ENCODE measurements at regions not wholly inside any gene's neighbourhood (a gene's known extent, or its start where the extent isn't known, plus 50 kb on each side); places are given as distances from the start of the nearest gene placed in this dataset.
"Not testable (repeated sequence)": the region's sequence is repeated elsewhere in the genome, so short reads cannot be mapped to it uniquely, and the experiment has no call there.

DNA sequence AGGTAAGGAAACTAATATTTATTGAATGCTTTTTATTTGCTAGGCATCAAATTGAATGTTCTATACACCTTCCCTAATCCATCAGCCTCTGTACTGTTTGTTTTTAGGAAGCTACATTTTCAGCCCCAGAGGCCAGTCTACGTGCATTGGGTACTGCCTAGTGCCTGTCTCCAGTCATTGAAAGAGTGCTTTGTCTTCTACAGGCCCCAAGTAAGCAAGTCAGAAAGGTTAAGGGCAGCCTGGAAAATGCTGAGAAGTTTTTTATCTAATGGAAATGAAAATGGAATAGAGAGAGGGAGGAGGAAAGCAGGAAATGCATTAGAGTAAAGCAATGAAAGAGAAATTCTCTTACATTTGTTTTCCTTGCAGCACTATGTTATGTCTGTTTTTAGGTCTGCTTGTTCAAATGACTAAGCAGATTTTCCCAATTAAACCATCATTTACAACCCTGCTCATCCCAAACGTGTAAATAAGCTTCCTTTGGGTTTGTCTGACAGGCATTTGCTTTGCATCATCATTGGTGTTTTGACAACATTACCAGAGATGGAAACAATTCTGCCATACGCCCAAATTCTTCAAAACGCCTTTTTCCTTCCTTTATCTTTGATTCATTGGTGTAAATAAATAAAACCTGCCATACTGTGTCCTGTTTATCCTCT lies 116.0 kb upstream of the GOT2 start:
- ChIA-PET POLR2A (no interaction called here), CTCF (no interaction called here)

DNA sequence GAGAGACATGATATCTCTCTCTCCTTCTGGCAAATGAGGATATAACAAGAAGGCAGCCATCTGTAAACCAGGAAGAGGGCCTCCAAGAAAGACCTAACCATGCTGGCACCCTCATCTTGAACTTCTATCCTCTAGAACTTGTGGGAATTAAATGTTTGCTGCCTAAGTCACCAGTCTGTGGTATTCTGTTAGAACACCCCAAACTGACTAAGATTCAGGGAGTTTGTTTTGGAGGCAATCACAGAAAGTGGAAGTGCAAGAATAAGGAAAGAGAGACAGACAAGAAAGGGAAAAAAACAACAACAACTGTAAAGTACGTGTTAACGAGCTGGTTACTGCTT lies 114.5 kb upstream of the GOT2 start:
- ChIA-PET CTCF (no interaction called here), POLR2A (no interaction called here)

DNA sequence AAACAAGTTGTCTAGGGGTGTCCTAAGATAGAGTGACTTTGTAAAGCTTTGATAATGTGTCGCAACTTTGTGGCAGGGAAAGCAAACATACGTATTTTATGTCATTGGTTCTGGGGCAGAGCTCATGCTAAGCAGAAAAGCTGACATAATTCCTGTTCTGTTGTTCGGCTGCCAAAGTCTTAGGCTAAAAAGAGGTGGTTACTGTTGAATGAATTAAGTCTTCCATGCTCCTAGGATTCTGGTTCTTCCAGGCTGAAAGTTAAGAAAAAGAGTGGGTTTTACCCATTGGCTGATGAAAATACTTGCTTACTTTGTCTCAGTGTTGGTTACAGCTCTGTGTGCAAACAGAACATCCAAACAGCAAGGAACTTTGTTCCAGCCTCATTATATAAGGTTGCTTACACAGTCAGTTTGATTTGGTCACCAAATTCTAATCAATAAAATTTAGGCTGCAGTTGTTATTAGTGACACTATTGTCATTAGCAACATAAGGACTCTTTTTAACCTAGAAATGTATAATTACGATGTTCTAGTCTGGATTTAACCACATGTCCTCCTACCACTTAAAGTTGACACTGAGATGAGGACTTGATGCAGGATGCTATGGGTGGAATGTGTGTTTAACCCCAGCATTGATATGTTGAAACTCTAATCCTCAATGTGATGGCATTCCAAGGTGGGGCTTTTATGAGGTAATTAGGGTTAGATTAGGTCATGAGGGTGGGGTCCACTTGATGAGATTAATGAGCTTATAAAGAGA lies 114.0 kb upstream of the GOT2 start:
- ChIA-PET POLR2A (no interaction called here), CTCF (no interaction called here)

DNA sequence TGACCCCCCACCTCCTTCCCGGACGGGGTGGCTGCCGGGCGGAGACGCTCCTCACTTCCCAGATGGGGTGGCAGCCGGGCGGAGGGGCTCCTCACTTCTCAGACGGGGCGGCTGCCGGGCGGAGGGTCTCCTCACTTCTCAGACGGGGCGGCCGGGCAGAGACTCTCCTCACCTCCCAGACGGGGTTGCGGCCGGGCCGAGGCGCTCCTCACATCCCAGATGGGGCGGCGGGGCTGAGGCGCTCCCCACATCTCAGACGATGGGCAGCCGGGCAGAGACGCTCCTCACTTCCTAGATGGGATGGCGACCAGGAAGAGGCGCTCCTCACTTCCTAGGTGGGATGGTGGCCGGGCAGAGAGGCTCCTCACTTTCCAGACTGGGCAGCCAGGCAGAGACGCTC lies 112.1 kb upstream of the GOT2 start:
- POLR2A ChIA-PET, CTCF ChIA-PET: not testable (repeated sequence)

DNA sequence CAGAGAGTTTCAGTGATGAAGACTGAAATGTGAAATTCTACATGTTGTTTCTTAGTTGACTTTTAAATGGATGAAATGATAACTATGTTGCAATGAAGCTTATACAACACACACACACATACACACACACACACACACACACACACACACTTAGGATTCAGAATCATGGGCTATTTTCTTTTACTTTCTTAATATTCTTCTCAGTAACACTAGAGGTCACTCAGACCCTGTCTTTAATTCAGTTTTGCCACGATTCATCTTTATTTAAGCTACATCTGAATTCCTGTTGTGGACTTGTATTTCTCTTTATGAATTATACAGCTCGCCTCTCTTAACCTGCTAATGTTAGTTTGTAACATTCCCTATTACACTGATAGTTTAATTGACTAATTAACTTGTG lies 109.6 kb upstream of the GOT2 start:
- CTCF ChIA-PET, result interaction anchor here (0.6 kb wide), 1 partner anchor 9 kb away, joined by 3 read pairs; no protein-coding TSS in a partner anchor
- POLR2A ChIA-PET, result no interaction called here

DNA sequence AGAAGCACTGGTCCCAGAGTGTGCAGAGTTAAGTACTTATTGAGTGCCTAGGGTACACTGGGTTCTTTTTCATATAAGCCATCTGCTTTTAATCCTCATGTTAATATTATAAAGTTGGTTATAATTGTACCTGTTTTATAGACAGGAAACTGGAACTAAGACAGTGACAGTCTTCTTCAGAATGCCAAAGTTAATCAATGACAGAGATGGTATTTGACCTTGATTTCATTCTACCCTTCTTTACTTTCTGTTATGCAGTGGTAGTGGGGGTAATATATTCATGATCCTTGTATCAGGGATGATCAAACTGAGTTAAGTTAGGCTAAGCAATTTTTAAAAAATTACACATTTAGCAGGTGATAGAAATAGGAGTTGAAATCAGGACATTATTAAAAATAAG lies 108.6 kb upstream of the GOT2 start:
- ChIA-PET CTCF (no interaction called here), POLR2A (no interaction called here)

DNA sequence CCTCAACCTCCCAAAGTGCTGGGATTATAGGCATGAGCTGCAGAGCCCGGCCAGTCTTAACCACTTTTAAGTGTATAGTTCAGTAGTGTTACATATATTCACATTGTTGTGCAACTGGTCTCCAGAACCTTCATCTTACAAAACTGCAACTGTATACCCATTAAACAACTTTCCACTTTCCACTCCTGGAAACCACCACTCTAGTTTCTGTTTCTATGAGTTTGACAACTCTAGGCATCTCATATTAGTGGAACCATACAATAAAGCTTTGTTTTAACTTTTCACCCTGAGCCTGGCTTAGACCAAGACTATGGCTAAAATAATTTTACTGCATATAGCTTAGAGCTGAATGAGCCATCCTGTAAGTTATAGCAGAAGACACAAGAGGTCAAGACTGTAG lies 108.0 kb upstream of the GOT2 start:
- POLR2A ChIA-PET, result no interaction called here

DNA sequence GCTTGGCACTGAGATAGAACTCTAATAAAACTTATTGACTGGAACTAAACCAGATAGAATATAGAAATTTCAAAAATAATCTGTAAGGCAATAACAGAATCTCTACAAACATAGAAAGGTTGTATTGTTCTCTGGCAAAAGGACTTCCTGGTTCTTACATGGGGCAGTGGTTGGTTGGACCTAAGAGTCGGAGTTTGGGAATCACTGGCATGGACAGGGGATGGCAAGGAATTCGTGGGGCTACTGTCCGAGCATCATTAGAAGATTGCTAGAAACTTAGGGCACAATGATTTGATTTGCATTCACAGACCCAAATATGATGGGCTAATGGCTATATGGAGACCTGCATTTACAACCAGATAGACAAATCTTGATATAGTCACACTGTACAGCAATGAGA lies 103.8 kb upstream of the GOT2 start:
- CTCF ChIA-PET, result no interaction called here
- POLR2A ChIA-PET, result no interaction called here

More for the DNA sequence above, 108.0 kb upstream of the GOT2 start:
- CTCF ChIA-PET, result no interaction called here

DNA sequence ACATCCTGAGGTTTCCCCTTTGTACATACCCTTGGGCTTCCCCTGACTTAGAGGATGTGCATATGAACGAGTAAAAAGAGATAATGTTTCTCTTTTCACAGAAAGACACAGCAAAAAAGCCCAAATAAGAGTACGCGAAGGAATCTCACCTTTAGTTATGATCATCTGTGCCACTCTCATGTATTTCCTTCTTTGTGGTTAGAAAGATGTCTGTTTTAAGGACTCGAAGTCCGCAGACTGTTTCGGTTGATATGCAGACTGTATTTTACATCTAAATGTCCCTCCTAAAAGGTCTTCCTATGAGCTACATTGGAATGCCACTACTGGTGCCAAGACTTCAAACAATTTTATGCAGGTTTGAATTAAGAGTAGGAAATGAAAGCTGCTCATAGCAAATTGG lies 102.3 kb upstream of the GOT2 start:
- ChIA-PET POLR2A (no interaction called here), CTCF (no interaction called here)

DNA sequence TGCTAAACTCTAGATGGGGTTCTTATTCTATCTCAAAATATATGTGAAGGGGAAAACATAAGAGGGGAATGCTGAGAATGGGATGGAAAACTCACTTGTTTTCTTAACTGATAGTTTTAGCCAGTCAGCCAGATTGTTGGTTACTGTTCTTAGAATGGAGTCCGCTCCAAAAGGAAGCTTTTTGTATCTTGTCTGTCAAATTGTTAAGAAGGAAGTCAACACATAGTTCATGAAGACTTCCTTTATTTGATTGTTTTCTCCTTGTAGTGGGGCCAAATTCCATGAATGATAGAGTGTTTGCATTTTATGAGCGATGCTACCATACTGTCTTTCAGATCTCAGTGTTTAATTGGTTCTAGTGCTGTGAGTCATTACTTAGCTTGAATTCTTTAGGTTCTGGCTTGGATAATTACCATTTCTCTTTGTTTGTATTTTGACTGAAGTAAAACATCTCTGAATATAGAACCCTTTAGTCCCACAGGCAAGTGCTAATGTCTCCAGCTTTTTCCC lies 98.3 kb upstream of the GOT2 start:
- POLR2A ChIA-PET, result no interaction called here

DNA sequence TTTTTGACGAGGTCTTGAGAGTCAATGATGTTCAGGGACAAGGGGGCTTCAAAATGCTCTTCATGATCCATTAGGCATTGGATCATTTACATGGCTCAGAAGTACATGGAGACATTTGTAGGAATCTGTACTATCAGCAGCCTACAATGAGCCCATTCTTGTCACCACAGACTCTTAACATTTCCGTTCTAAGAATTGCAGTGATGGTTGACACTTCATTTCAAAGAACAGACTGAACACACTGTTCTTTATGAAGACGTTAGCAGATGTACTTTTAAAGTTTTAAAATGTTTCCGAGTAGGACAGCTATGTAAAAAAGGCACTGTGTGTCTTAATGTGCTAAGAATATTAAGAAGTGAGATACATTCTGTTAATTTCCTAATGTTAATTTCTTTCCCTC lies 97.3 kb upstream of the GOT2 start:
- CTCF ChIA-PET, result no interaction called here

More for the DNA sequence above, 98.3 kb upstream of the GOT2 start:
- CTCF ChIA-PET, result no interaction called here

DNA sequence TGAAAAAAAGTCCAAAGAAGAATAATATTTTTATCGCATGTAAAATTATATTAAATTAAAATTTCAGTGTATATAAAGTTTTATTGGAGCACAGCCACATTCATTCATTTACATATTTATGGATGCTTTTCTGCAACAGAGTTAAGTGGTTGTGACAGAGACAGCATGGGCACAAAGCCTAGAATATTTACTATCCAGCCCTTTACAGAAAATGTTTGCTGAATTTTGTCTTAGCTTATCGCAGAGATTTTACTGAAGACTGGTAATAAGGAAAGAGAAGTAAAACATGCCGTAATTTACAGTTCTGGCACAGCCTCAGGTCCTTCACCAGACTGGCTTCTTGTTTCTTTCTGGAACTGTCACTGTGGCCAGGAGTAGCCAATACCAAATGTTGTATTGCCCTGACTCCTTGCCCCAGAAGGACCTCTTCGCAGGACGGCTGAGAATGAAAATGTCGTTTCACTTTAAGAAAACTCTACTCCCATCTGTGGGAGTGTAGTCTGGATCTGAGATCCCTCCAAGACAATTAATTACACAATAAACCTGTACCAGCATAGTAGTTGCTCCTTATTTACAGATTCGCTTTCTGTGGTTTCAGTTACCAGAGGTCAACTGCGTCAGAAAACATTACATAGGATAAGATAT lies 94.9 kb upstream of the GOT2 start:
- ChIA-PET POLR2A (no interaction called here), CTCF (no interaction called here)

More for the DNA sequence above, 97.3 kb upstream of the GOT2 start:
- POLR2A ChIA-PET, result no interaction called here

DNA sequence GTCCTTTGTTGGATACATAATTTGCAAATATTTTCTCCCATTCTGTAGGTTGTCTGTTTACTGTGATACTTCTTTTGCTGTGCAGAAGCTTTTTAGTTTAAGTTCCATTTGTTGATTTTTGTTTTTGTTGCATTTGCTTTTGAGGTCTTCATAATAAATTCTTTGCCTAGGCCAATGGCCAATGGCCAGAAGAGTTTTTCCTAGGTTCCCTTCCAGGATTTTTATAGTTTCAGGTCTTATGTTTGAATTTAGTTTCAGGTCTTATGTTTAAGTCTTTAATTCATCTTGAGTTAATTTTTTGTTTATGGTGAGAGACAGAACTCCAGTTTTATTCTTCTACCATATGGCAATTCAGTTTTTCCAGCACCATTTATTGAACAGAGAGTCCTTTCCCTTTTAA lies 90.1 kb upstream of the GOT2 start:
- POLR2A ChIA-PET, result no interaction called here
- CTCF ChIA-PET, result no interaction called here

DNA sequence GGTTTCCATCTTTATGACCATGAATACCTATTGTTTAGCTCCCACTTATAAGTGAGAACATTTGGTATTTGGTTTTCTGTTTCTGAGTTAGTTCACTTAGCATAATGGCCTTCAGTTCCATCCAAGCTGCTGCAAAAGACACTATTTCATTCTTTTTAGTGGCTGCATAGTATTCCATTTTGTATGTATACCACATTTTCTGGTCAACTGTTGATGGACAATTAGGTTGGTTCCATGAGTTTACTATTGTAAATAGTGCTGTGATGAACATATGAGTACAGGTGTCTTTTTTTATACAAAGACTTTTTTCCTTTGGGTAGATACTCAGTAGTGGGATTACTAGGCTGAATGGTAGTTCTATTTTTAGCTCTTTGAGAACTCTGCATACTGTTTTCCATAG lies 87.8 kb upstream of the GOT2 start:
- CTCF ChIA-PET, result no interaction called here
- POLR2A ChIA-PET, result no interaction called here

DNA sequence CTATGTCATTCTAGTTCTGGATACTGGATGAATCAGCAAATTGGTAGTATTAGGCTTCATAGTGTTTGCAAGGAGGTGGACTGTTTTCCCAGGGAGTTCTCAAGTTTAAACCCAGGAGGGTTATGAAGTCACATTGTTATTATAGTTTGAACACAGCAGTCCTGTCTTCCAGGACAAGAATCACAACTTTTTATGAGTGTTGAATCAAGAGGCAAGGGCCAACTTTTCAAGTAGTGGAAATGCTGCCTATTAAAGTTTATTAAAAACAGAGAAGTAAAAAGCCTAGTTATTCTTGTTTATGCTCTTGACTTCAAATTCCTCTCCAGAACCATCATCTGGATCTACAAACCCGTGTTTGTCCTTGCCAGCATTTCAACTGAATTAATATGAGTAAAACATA lies 86.3 kb upstream of the GOT2 start:
- ChIA-PET CTCF (no interaction called here), POLR2A (no interaction called here)

DNA sequence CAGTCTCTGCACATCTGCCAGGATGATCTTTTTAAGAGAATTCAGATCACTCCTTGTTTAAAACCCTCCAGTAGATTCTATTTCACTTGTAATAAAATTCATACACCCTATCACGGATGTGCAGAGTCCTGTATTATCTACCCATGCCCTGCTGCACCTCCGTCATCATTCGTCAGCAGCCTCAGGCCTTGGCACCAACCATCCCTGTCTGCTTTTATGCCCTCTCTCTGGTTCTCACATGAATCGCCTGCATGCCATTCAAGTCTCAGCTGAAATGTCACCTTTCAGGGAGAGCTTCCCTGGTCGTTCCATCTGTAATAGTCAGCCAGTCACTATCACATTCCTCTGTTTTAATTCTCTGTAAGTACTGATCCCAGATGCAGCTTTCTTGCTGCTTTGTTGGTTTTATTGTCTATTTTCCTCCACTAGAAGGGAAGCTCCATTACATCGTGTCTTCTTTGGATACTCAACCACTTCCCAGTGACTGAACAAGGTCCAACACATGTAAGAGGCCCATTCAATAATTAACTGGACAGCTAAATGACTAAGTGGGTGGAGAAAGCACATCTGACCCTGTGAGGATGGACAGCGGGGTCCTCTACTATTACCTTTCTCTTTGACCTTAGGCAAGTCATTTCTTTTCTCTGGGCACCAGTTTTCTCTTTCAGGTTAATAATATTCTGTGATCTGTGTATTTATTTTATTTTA lies 81.2 kb upstream of the GOT2 start:
- ChIA-PET POLR2A (no interaction called here), CTCF (interaction anchor here (1.4 to 1.5 kb wide), 2 partner anchors 16 to 18 kb away, joined by 3 to 4 read pairs; no protein-coding TSS in a partner anchor)

DNA sequence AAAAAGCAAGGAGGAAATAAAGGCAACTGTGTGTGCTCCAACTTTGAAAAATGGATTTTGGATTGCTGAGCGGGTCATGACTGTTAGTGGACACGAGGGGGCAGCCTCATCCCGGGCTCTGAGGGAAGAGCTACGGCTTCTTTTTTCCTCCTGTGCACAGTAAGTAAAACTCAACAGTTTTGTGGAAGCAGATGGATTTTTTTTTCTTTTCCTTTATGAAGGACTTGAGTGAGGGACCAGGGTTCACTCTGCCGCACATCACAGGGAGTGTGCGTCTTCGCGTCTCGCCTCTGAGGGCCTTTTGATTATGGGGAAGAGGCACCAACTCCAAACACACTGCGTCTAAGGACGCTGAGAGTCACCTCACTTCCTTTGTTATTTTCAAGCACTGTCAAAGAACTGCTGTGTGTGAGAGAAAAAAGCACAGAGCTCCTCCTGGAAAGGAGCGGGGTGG lies 80.3 kb upstream of the GOT2 start:
- POLR2A ChIA-PET, result no interaction called here

DNA sequence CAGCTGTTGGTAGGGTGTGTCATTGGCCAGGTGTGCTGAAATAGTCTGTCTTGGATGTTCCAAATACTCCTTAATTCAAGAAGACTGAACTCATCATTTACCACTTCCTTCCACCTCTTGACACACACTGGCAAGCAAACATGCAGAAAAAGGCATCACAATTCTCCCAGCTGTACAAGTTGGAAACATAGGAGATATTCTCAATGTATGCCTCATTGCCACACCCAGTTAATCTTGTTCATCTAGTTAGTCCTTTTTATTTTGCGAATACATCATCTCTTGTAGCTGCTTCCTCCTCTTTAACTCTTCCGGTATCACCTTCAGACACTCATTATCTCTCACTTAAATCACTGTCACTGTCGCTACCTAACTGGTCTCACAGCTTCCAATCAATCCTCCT lies 75.1 kb upstream of the GOT2 start:
- CTCF ChIA-PET, result no interaction called here
- POLR2A ChIA-PET, result no interaction called here

More for the DNA sequence above, 80.3 kb upstream of the GOT2 start:
- CTCF ChIA-PET, result interaction anchor here (1.4 to 1.5 kb wide), 2 partner anchors 15 to 17 kb away, joined by 3 to 4 read pairs; no protein-coding TSS in a partner anchor

DNA sequence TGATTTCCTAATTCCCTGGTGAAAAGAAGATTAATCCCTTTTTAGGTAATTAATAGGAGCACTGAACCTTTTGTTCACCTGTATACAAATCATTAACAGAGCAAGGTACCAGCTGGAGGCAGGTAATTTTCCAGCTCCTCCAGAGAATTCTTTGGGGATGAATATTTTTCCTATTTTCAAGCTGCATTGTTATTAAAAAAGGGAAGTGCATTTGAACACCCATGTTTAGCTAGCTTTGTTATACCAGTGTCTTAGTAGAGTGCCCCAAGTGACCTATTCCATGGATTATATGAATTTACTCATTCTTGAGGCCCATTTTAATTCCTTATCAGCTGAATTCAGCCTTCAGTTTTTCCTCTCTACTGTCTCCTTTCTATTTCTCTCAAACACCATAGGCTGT lies 73.2 kb upstream of the GOT2 start:
- POLR2A ChIA-PET, result no interaction called here
- CTCF ChIA-PET, result no interaction called here

DNA sequence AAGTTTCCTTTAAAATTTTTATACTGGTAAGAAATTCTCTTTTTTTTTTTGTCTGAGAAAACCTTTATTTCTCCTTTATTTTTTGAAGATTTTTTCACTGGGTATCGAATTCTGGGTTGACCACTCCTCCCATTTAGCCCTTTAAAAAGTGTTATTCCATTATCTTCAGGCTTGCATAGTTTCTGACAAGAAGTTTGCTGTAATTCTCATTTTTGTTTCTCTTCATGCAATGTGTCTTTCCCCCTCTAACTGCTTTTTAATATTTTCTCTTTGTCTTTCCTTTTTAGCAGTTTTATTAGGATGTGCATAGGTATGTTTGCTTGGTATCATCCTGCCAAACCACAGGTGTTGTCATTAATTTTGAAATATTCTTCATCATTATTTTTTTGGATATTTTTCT lies 67.7 kb upstream of the GOT2 start:
- ChIA-PET POLR2A (no interaction called here), CTCF (no interaction called here)

All from activated CD8-positive, alpha-beta memory T cell treated with anti-CD3 and anti-CD28 coated beads for 36 hours (primary cell).